ENCODE measurements at regions not wholly inside any gene's neighbourhood (a gene's known extent, or its start where the extent isn't known, plus 50 kb on each side); places are given as distances from the start of the nearest gene placed in this dataset.
"Not testable (repeated sequence)": the region's sequence is repeated elsewhere in the genome, so short reads cannot be mapped to it uniquely, and the experiment has no call there.

DNA sequence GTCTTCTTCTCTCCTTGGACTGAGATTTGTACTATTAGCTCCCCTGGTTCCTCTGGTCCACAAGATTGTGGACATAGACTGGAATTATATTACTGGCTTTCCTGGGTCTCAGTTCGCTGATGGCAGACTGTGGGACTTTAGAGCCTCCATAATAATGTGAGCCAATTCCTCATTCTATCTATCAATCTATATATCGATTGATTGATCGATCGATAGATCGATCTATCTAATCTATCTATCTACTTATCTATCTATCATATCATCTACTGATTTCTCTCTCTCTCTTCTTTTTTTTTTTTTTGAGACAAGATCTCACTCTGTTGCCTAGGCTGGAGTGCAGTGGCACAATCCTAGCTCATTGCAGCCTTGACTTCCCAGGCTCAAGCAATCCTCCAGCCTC lies 51.5 kb upstream of the DDR1 start:
- no peak for DNase-seq (ENCODE audit: low read depth in 4 of 4, low spot score in 3 of 4)

DNA sequence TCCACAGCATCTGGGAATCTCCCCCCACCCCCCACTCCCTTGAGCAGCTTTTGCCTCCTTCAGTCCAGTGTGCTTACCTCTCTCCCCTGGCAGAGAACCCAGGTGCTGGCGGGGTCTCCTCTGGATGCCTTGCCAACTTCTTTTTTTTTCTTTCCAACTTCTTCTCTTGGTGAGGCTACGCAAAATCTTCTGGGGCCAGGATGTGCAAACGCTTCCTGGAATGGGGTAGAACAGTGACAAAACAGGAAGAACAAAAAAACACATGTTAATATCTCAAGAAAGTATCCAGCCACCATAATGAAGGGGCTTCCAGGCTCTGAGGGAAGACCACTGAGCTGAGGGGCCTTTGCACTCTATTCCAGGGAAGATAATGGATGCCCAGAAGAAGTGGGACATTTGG lies 53.9 kb upstream of the DDR1 start:
- no peak for DNase-seq (ENCODE audit: low read depth in 4 of 4, low spot score in 3 of 4)

DNA sequence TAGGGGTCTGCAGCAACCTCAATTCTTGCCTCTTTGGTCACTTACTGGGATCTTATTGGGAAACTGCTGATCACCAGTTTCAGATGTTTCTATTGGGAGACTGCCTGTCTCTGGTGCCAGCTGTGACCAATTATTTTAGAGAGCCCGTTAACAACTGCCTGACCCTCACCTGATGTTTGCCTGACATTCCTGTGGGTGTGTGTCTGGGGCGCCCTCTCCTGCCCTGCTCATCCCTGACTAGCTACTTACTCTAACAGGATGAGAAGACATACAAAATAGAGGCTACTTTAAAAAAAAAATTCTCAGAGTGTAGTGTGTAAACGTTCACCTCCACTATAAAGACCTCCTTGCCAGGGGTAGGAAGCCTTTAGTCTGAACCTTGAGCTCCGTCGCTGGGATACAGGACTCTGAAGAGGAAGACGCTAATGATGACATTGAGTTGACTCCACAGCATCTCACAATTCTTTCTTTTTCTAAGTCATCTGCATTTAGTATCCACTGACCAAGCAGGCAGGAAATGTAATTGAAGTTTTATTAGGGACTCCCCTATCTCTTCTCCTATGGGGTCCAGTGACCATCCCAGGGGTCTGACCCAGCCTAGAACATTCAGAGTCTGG lies 54.6 kb upstream of the DDR1 start:
- no peak for DNase-seq (ENCODE audit: low read depth in 4 of 4, low spot score in 3 of 4)

DNA sequence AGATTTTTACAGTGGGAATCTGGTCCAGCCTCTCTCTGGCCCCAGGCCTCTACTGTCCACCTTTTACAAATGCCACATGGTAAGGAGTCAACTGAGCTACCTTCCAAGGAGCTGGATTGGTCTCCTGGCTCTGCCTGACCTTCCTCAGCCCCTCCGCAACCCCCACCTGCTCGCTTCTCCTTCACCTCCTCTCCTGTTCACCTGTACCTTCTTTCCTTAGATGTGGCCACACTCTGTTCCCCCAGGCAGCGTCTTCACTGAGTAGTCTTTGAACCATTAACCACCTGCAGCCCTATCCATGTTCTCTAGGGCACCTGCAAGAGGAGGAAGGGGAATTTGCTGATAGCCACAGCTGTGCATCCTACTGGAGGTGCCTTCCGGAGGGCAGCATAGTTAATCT lies 55.3 kb upstream of the DDR1 start:
- DNase-seq (ENCODE audit: low read depth in 4 of 4, low spot score in 3 of 4), result no peak

DNA sequence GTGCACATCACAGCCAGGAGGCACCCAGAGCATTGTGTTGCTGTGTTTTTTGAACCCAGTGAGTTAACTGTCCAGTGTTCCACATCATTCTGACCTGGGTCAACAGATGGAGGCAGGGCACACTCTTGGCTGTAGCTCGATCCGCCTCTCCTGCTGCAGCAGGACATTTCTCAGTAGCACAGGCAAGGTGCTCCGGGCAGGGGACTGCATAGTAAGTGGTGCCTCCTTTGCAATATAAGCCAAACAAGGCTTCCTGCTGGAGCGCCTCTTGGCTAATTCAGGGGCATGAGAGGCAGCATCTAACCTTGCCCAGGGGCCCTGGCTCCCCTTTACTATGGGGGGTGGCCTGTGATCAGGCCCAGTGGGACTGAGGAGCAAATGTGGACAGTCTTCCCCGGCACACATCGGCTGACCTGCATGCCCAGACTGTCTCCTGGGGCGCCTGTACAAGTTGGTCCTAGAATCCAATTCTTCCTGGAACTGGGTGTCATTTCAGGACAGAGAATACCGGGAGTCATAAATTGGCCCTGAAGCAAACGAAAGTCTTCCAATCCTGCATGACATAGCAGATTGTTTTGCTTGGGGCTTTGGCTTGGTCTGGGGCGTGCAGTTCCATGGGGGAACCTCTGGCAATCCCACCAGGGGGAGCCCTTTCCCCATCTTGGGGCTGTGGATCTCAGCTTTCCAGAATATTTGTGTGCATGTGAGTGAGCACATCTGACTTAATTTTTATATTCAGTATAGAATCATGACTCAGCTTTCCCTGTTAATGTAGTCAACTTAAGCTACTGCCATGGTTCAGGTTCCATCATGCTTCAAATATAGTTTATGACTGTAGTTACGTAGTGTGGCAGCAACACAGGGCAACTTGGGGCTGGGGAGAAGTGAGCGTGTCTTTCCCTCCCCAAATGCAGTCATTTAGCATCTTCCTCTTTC lies 56.0 kb upstream of the DDR1 start:
- peak; percentile 71 to 78 (median 74) for DNase-seq (ENCODE audit: low read depth in 4 of 4, low spot score in 3 of 4)

DNA sequence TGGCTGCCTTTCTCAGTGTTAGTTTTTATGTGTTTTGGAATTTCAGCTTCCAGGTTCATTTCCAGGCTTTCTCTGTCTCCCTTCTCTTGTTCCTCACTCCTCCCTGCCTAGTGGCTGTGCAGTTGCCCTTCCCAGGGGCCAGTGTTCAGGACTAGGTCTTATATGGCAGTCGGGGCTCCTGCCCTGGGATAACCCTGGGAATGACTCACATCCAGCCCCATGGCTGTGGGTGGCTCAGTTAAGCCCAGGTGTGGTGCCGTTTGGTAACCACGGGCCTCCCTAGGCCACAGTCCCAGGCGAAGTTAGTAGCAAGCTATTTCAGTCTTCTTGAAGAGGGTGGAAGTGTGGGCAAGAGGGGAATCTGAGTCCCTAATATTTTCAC lies 57.4 kb upstream of the DDR1 start:
- DNase-seq (ENCODE audit: low read depth in 4 of 4, low spot score in 3 of 4), result no peak

DNA sequence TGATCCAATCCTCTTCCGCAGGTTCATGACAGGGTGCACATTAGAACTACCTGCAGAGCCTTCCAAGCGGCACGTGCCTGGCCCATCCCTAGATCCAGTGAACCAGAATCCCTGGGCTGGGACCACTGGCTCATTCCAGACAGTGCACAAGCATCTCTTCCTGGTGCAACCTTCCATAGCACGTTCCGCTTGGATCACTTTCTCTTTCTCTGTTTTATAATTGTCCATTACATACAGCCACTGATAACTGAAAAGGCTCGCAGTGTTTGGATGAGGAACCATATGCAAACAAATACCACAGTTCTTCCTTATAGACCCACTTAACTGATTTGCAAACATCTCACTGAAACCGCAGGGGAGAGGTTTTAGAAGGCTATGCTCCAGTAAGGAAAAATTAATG lies 59.6 kb upstream of the DDR1 start:
- DNase-seq (ENCODE audit: low read depth in 4 of 4, low spot score in 3 of 4), result no peak

DNA sequence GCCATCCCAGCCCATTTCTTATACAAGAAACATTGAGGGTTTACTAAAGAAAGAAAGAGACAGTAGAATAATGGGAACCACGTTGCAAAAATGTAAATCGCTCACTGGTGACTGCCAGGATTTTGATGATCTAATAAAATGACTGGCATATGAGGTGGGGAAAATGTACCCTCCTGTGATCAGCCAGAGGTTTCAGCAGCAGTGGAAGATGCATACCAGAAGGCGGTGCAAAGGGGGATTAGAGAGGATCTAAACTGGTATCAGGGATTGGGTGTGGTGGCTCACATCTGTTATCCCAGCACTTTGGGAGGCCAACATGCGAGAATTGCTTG lies 60.8 kb upstream of the DDR1 start:
- no peak for DNase-seq (ENCODE audit: low read depth in 4 of 4, low spot score in 3 of 4)

DNA sequence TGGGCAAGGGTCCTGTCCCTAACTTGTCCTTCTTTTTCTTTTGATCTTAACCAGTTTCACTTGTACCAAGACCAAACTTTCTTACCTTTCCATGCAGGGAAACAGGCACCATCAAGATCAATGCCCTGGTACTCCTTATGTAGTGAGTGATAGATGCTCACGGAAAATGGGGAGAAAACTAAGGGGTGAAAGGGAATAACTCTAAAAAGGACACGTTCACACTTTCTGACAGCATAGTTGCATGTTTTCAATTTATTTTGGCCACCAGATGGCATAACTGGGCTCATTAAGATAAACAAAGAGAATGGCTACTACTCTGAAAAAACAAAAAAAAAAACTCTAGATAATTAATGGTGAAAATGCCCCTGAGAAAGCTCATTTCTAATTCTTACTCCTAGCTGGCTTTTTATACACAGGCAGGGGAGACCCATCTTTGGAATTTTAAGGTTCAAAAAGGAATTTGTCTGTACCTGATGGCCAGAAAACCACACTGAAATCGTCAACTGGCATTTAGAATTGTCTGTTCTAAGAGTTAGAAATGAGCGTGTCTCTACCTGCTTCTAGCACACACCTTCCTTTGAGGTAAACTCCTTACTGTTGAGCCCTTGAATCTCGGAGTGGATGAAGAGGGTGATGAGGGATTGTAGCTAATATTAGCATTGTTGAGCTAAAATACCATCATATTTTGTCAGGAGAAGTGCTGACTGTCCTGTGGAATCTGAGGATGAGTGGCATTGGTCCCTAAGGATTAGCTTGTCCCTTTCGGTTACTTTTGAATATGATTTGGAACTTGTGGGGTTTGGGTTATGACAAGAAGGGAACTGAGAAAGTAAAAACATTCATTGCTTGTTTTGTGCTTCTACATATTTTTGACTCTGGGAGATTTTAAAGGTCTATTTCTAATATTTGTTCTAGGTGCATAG lies 62.2 kb upstream of the DDR1 start:
- DNase-seq (ENCODE audit: low read depth in 4 of 4, low spot score in 3 of 4), result no peak

DNA sequence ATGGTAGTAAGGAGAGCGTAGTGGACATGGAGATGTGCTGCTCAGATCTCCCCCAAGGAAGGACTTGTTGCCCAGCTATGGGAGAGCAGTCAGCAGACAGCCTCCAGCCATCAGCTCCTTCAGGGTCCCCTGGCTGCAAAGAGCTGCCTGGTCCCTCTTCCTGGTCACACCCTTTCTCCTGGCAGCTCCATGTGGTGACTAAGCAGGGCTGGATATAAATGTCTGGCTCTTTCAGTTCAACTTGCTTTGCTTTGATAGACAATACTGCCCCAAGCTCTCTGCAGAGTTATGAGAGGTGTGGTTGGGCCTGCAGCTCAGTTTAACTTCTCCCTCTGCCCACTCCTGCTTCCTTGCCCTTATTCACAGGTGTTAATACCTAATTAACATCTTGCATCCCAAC lies 64.1 kb upstream of the DDR1 start:
- DNase-seq (ENCODE audit: low read depth in 4 of 4, low spot score in 3 of 4), result no peak

DNA sequence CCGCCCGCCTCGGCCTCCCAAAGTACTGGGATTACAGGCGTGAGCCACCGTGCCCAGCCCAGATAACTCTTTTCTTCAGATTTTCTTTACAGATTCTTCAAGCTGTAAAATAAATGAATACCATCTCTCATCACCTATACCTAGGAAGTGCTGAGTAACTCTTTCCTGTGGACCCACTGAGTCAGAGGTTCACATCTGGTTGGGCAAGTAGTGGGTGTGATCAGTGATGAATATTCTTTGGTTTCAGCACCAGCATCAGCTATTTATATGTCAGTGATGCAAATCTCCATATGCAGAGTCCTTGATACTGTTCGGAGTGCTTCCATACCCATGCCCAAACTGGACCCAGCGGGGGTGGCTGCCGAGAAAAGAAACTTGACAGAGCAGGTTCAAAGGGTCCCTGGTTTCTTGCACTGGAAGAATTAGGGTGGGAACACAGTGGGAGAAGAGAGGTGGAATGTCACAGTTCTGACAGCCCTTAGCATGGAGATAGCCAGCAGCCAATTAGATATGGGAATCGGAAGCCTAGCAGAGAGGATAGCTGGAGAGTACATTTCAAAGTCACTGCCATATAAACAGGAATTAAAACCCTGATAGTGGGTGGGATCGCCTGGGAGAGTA lies 64.9 kb upstream of the DDR1 start:
- no peak for DNase-seq (ENCODE audit: low read depth in 4 of 4, low spot score in 3 of 4)

DNA sequence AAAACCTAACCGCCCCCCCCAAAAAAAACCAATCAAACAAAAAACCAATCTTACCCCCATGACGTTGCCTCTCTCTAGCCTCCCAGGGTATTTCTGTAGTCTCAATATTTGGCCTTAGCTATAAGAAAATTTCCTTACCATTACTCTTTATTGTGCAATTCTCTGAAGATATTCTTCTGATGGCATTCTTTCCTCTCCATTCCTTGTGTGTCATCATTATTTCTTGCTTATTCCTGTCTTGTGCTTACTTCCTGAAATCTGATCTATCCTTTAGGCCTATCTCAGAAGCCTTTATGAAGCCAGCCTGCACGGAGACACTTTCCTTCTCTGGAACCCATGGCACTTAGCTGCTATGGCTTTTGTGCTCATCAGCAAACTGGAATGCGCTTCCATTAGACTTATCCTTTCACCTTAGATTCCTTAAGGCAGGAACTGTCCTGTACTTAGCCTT lies 65.9 kb upstream of the DDR1 start:
- no peak for DNase-seq (ENCODE audit: low read depth in 4 of 4, low spot score in 3 of 4)

DNA sequence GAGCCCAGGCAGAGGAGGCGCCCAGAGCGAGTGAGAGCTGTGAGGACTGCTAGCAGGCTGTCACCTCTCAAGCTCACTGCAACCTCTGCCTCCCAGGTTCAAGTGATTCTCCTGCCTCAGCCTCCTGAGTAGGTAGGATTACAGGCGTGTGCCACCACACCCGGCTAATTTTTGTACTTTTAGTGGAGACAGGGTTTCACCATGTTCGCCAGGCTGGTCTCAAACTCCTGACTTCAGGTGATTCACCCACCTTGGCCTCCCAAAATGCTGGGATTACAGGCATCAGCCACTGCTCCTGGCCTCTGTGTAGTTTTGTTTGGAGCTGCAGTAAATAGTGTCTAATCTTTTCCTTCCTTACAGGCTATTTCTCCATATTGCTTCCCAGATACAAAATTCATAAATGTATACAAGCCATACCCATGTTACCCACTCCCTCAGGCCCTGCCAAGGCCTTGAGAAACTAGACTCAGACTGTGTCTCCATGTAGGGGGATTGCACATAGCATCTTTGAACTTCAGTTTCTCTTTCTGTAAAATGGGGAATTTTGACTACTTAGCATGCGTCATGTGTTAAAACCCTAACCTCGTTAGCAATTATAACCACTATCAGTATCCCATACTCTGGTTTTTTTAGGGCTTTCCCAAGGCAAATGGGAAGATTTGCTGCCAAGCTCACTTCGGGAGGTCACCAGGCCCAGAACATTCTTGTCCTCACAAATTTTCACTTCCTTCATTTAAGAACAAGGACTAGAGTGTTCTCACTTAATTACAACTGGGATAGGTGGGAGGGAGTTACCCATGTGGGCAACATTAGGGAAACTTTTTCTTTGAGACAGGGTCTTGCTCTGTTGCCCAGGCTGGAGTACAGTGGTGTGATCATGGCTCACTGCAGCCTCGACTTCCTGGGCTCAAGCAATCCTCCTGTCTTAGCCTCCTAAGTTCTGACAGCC lies 67.3 kb upstream of the DDR1 start:
- no peak for DNase-seq (ENCODE audit: low read depth in 4 of 4, low spot score in 3 of 4)

DNA sequence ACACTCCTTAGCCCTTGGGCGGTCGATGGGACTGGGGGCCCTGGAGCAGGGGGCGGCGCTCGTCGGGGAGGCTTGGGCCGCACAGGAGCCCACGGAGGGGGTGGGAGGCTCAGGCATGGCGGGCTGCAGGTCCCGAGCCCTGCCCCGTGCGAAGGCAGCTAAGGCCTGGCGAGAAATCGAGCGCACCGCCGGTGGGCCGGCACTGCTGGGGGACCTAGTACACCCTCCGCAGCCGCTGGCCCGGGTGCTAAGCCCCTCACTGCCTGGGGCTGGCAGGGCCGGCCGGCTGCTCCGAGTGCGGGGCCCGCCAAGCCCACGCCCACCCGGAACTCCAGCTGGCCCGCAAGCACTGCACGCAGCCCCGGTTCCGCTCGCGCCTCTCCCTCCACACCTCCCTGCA lies 68.0 kb upstream of the DDR1 start:
- DNase-seq (ENCODE audit: low read depth in 4 of 4, low spot score in 3 of 4), result not testable (repeated sequence)

DNA sequence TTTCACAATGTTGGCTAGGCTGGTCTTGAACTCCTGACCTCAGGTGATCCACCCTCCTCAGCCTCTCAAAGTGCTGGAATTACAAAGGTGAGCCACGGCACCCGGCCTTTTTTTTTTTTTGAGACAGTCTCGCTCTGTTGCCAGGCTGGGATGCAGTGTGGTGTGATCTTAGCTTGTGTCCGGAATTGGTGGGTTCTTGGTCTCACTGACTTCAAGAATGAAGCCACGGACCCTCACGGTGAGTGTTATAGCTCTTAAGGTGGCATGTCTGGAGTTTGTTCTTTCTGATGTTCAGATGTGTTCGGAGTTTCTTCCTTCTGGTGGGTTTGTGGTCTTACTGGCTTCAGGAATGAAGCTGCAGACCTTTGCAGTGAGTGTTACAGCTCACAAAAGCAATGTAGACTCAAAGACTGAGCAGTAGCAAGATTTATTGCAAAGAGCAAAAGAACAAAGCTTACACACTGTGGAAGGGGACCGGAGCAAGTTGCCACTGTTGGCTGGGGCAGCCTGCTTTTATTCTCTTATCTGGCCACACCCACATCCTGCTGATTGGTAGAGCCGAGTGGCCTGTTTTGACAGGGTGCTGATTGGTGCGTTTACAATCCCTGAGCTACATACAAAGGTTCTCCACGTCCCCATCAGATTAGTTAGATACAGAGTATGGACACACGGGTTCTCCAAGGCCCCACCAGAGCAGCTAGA lies 69.1 kb upstream of the DDR1 start:
- DNase-seq (ENCODE audit: low read depth in 4 of 4, low spot score in 3 of 4), result not testable (repeated sequence)

DNA sequence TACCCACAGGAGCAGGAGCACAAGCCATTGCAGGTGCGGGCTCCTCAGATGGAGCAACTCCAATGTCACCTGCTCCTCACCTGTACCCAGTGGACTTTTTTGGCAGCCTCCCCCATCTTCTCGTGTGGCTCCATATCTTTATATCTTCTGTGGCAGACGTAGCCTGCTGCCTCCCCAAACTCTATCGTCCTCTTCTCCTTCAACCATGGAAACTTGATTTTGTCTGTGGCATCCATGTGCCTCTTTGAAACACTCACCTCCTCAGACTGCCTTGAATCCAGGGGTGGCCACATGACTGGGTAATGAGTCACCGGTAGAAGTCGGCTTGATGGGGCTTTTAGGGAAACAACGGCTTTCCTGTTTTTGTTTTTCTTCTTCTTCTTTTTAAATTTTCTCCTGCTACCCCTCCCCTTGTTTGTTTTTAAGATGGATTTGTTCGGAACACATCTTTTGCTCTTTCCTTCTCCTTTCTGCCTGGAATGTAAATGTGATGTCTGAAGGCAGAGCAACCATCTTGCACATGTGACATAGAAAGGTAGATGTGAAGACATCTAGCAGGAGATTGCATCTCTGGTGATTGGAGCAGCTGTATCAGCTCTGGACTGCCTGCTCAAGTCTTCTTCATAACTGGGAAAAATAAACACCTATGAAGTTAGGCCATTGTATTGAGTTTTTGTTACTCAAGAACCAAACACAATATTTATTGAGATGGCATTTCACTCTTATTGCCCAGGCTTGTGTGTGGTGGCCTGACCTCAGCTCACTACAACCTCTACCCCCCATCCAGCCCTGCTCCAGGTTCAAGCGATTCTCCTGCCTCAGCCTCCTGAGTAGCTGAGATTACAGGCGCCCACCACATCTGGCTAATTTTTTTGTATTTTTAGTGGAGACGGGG lies 69.9 kb upstream of the DDR1 start:
- DNase-seq (ENCODE audit: low read depth in 4 of 4, low spot score in 3 of 4), result no peak

DNA sequence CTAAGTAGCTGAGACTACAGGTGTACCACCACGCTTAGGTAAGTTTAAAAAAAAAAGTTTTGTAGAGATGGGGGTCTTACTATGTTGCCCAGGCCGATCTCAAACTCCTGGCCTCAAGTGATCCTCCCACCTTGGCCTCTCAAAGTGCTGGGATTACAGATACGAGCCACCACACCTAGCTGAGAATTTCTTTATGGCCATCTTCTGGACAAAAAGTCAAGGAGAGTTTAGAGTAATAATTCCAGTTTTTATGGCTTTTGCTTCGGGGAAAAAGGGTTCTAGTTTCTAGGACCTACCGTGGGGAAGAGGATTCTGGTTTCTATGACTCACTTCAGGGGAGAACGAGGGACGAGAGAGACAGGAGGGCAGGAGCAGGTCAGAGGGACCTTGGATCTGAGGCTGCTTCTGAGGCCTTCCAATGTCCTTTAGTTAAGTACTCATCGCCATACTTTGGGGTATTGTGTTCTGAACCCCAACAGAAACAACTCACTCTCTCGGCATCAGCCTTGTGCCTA lies 69.3 kb upstream of the IER3 start:
- no peak for DNase-seq (ENCODE audit: low read depth in 4 of 4, low spot score in 3 of 4)

DNA sequence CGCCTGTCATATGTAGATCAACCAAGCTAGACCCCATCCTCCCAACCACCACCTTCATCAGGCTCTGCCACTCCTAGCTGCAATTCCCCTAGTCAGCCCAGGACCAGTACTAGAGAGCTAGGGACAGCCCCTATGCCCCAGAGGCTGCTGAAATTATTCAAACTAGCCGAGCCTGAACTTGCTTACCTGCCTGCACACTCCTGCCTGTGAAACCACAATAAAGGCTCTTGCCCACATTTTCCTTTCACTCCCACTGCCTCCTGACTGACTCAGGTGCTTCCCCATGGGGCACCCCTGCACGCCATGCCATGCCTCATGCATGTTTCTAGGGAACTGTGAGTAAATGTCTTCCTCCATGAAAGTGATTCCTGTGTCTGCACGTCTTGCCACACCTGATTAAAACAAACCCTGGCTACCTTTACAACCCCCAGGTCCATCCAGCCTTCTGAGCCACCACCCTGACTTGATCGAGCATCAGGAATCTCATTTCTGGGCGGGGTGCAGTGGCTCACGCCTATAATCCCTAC lies 66.5 kb upstream of the IER3 start:
- no peak for DNase-seq (ENCODE audit: low read depth in 4 of 4, low spot score in 3 of 4)
